ENCODE measurements at regions not wholly inside any gene's neighbourhood (a gene's known extent, or its start where the extent isn't known, plus 50 kb on each side); places are given as distances from the start of the nearest gene placed in this dataset.

DNA sequence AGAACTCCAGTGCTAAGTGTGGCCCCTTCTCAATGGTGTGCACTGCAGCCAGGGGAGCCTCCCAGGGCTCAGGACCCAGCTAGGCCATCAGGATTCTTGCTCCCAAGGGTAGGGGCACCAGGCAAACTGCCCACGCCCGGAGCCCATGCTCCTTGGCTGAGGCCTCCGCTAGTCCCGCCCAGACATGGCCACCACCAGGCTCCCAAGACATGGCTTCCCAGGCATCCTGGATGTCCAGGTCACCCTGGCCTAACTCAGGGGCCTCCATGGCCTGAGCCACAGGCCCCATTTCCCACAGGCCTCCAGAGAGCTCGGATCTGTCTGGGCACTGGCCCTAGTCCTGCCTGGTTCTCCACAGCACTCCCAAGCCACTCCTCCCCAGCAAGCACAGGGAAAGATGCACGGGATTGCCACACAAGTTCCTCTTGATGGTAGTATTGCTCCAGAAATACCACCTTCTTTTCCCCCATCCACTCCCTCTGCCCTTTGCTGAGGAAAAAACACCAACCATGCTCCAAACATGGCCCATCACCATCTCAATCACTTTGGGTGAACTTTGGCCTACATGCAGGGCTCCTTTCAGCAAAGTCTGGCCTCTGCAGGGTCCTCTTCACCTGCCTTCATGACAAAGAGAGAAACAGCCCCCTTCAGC lies 274.7 kb upstream of the AGTR2 start:
- 76 to 90% (median 82%) methylated on average over 2 to 6 of the region's 6 CpGs for WGBS, 5 donors
- intact Hi-C loops (cut with DNase I; ENCODE audit: low total_unique reads): no loop called here
- Histone ChIP-seq H3K27ac (no peak overlapping the region), H3K4me1 (peaks cover 0 to 20% (median 7%) of the 10 kb centered on the region in 4 donors), H3K4me3 (no peak overlapping the region), H3K27me3 (no peaks in the 10 kb centered on the region), H3K36me3 (peaks cover 0 to 7% (median 2%) of the 10 kb centered on the region in 4 donors), H3K9me3 (peaks cover 0 to 39% (median 6%) of the 10 kb centered on the region in 4 donors)
- TF ChIP-seq, protein P1, sequence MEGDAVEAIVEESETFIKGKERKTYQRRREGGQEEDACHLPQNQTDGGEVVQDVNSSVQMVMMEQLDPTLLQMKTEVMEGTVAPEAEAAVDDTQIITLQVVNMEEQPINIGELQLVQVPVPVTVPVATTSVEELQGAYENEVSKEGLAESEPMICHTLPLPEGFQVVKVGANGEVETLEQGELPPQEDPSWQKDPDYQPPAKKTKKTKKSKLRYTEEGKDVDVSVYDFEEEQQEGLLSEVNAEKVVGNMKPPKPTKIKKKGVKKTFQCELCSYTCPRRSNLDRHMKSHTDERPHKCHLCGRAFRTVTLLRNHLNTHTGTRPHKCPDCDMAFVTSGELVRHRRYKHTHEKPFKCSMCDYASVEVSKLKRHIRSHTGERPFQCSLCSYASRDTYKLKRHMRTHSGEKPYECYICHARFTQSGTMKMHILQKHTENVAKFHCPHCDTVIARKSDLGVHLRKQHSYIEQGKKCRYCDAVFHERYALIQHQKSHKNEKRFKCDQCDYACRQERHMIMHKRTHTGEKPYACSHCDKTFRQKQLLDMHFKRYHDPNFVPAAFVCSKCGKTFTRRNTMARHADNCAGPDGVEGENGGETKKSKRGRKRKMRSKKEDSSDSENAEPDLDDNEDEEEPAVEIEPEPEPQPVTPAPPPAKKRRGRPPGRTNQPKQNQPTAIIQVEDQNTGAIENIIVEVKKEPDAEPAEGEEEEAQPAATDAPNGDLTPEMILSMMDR (IDR thresholded peaks at IDR 0.05): no peak
- no peak for TF ChIP-seq POLR2A (IDR thresholded peaks at IDR 0.05)
- TF ChIP-seq EP300 (IDR thresholded peaks at IDR 0.05): no peak
- TF ChIP-seq POLR2AphosphoS5 (IDR thresholded peaks at IDR 0.05): no peak
- DNase-seq: no peak

DNA sequence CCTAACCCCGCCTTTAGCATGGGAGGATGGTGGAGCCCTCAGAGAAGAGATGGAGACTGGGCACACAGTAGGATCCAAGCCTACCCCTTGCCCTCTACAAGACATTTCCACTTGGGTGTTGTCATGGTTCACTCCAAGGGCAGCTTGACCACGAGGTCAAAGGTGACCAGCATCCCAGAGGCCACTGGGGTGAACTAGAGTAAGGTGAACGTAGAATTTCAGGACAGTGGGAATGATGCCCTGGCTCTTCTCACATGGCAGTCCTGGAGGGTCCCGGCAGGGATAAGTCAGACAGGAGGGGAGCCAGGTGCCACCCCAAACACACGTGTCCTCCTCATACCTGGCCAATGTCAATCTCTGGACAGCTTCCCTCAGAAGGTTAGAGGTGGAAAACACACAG lies 274.2 kb upstream of the AGTR2 start:
- Histone ChIP-seq H3K9me3 (peaks cover 0 to 33% (median 6%) of the 10 kb centered on the region in 4 donors), H3K36me3 (peaks cover 0 to 3% (median 0%) of the 10 kb centered on the region in 4 donors), H3K27me3 (no peaks in the 10 kb centered on the region), H3K4me1 (peaks cover 0 to 20% (median 7%) of the 10 kb centered on the region in 4 donors), H3K4me3 (no peak overlapping the region), H3K27ac (no peak overlapping the region)
- intact Hi-C loops (cut with DNase I; ENCODE audit: low total_unique reads): no loop called here
- no peak for DNase-seq
- 69 to 91% (median 86%) methylated on average over 3 to 5 of the region's 5 CpGs for WGBS, 5 donors
- no peak for TF ChIP-seq POLR2AphosphoS5 (IDR thresholded peaks at IDR 0.05)
- TF ChIP-seq EP300 (IDR thresholded peaks at IDR 0.05): no peak
- TF ChIP-seq, protein P1 (IDR thresholded peaks at IDR 0.05): no peak
- TF ChIP-seq POLR2A (IDR thresholded peaks at IDR 0.05): no peak

DNA sequence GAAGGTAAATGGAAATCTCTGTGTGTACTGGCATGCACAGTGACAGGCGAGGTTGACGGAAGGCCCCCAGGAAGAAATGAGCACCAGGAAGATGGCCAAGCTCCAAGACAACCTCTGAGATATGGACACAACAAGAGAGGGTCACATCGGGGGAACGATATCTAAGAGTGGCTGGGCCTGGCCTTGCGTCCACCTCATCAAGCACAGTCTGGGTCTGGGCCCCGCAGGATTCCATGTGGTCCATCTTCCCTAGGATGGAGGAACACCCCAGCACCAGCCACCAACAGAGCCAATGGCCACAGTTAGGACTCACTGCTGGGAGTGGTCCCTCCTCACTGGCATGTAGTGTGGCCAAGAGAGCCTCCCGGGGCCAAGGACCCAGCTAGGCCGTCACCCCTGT lies 272.6 kb upstream of the AGTR2 start:
- H3K4me3 ChIP-seq: no peak overlapping the region
- H3K9me3 ChIP-seq: peaks cover 0 to 25% (median 6%) of the 10 kb centered on the region in 4 donors
- DNase-seq: no peak
- H3K4me1 ChIP-seq: peaks cover 0 to 14% (median 7%) of the 10 kb centered on the region in 4 donors
- intact Hi-C loops (cut with DNase I; ENCODE audit: low total_unique reads): no loop called here
- no peak overlapping the region for H3K27ac ChIP-seq
- TF ChIP-seq EP300 (IDR thresholded peaks at IDR 0.05): no peak
- TF ChIP-seq POLR2AphosphoS5 (IDR thresholded peaks at IDR 0.05): no peak
- TF ChIP-seq POLR2A (IDR thresholded peaks at IDR 0.05): no peak
- TF ChIP-seq, protein P1 (IDR thresholded peaks at IDR 0.05): no peak
- no peaks in the 10 kb centered on the region for H3K27me3 ChIP-seq
- no peaks in the 10 kb centered on the region for H3K36me3 ChIP-seq
- 80 to 98% (median 90%) methylated on average over 2 to 8 of the region's 8 CpGs for WGBS, 5 donors

DNA sequence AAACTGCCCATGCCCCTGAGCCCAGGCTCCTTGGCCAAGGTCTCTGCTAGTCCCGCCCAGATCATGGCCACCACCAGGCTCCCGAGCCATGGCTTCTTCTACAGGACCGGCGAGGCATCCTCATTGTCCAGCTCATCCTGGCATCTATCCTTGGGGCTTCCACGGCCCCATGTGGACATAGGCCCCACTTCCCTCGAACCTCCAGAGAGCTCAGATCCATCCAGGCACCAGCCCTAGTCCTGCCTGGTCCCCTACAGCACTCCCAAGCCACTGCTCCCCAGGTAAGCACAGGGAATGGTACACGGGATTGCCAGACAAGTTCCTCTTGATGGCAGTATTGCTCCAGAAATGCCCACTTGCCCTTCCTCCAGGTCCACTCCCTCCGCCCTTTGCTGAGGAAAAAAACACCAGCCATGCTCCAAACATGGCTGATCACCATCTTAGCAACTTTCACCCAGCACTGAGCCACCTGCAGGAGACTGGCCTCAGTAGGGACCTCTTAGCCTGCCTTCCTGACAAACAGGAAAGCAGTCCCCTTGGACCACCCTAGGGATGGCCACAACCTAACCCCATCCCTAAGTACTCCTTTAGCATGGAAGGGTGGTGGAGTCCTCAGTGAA lies 272.1 kb upstream of the AGTR2 start:
- Histone ChIP-seq H3K4me3 (no peak overlapping the region), H3K36me3 (no peaks in the 10 kb centered on the region), H3K27ac (no peak overlapping the region), H3K4me1 (peaks cover 0 to 10% (median 4%) of the 10 kb centered on the region in 4 donors), H3K27me3 (no peaks in the 10 kb centered on the region), H3K9me3 (peaks cover 0 to 22% (median 7%) of the 10 kb centered on the region in 4 donors)
- TF ChIP-seq POLR2A (IDR thresholded peaks at IDR 0.05): no peak
- peak in 1 of 3 donors; percentile 20 for TF ChIP-seq POLR2AphosphoS5 (IDR thresholded peaks at IDR 0.05)
- no peak for TF ChIP-seq EP300 (IDR thresholded peaks at IDR 0.05)
- TF ChIP-seq, protein P1 (IDR thresholded peaks at IDR 0.05): peak in 3 of 7 experiments; percentile 6 to 57 (median 37)
- intact Hi-C loops (cut with DNase I; ENCODE audit: low total_unique reads): no loop called here
- WGBS, 5 donors: 62 to 94% (median 79%) methylated on average over 2 to 8 of the region's 8 CpGs
- DNase-seq: peak; percentile 90 to 92

Data from stomach (tissue), 8 donors.